SW480 (cell line): ENCODE measurements at regions not wholly inside any gene's neighbourhood (a gene's known extent, or its start where the extent isn't known, plus 50 kb on each side); places are given as distances from the start of the nearest gene placed in this dataset.

ENCODE experiments used
- DNase-seq: peaks from one replicate; pipeline ENCODE4 v3.0.0-alpha.2; 2016; ENCODE audit warnings: low spot score

DNA sequence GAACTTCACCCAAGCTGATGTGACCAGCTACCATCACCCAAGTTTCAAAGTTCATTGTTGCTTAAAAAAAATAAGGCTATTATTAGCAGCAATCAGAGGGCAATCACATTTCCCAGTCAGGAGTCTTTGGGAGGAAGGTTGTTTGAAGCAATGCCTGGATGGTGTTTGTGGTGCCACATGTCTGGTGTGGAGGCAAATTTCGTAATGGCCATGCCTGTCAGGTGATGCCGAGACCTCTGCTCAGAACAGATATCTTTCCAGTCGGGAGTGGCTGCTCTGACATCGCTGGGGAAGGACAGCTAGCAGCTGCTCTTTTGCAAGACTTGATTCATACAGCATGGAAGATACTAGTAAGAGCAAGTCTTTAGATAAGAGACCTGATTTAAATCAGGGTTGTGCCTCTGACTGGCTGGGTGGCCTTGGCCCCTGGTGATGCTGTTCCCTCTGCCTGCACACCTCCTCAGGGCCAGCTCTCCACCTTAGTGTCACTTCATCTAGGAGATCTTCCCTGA is 187.8 kb upstream of the JUN start:
- peak; percentile 3 for DNase-seq

DNA sequence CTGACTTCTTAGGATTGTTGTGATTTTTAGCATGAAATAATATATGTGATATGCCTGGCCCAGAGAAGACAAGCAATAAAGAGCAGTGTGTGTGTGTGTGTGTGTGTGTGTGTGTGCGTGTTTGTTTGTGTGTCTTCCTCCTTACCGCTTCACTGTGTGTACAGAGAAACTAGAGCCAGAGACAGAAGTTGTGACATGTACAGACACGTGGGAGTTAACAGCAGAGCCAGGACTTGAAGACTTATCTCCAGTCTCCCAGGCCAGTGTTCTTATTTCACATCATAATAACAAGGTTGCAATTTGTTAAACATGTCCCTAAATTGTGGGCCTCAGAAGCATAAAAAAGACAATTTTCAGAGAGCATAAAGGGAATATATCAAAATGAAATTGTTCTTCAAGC is 192.0 kb upstream of the JUN start:
- no peak for DNase-seq

DNA sequence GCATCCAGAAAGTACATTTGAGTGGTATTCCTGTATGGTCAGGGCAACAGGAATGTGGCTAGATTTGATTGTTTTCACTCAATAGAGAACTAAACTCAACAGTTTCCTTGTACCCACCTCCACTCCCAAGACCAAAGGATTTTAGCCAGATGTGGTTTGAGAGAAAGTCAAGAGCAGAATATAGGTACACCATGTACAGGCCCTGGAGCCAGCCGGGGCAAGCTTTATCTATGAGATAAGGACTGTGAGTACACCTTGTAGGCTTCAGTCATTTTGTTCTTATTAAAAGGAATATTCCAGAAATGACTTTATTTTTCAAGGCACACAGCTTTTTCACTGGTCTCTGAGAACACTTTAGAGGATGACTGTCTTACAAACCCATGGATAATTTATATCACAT is 192.4 kb upstream of the JUN start:
- DNase-seq = no peak

DNA sequence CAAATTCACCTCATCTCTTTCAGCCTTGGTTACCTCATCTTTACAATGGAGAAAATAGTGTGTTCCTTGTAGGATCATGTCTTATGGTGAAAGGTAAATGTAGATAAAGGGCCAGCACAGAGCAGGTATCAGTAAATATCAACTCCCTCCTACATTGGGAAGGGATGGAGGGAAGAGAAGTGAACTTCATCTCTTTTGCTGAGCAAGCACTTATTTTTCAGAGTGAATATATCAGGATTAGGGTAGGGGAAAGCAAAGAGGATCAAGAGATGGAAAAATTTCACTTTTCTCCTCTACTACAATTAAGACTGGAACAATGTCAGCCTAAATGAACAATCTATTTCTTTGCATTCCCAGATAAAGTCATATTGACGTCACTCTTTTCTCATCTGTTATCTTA is 193.8 kb upstream of the JUN start:
- DNase-seq = no peak

DNA sequence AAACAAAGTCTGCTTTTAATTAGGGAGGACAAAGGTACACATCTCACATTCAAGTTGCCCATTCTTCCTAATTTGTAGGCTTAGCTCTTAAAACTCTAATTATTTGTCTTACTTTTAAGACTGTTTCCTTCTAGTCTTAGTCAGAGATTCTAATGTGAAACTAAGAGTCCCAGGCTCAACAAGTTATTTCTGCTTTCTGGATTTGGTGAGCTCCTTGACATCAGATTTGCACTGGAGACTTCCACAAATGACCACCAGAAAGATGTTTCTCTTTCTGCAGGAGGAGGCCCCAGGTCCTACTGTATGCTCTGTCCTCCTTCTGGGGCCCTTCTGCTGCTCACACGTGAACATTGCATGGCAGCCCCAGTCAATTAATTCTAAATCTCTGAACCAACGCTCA is 194.2 kb upstream of the JUN start:
- DNase-seq = no peak

DNA sequence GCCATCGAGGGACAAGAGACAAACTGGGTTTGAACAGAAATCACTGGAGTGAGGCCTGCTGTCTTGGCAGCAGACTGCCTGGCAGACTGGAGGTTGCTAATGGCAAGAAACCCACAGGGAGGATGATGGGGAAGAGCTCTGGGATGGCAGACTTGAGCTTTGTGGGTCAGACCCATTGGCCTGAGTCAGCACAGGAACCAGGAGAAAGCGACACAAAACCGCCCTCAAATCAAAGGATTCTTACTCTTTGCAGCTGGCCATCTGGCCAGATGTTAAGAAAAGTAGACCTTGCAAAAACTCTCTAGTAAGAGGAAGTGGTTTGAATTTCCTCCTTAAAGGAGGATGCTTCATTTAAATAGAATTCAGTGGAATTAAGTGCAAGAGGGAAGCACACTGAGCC is 195.2 kb upstream of the JUN start:
- no peak for DNase-seq

DNA sequence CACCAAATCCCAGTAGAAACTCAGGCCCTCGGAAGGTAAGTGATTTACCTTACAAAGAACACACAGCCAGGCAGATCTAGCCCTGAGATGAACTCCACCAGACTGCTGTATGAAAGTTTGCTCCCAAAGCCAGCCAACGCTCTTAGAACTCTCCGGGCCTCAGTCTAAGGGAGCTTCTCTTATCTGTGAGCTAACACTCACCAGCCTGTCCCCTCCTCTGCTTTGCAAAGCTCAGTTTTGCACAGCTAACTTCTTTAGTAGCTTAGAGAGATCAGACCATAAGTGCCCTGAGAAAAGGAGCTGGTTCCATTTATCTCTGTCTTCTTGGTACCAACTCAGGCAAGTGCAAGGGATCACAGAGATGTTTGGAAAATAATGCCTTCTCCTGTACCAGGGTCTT is 195.8 kb upstream of the JUN start:
- DNase-seq = no peak

DNA sequence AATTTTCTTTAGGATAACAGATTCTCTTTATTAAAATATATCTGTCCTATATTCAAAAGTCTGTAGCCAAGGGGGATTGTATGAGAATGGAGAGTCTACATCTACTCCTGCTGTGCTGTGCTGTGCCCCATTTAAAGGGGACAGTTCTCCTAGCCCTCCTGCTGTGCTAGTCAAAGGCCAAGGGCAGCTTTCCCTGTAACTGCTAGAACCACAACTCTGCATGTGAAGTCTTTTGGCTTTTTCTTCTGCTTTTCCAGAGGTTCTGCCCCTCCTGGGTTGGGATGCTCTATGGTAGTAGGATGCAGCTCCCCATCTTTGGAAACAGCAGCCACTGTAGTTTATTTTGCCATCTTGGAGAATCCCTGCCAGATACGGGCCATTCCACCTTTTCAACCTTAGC is 197.5 kb upstream of the JUN start:
- no peak for DNase-seq

DNA sequence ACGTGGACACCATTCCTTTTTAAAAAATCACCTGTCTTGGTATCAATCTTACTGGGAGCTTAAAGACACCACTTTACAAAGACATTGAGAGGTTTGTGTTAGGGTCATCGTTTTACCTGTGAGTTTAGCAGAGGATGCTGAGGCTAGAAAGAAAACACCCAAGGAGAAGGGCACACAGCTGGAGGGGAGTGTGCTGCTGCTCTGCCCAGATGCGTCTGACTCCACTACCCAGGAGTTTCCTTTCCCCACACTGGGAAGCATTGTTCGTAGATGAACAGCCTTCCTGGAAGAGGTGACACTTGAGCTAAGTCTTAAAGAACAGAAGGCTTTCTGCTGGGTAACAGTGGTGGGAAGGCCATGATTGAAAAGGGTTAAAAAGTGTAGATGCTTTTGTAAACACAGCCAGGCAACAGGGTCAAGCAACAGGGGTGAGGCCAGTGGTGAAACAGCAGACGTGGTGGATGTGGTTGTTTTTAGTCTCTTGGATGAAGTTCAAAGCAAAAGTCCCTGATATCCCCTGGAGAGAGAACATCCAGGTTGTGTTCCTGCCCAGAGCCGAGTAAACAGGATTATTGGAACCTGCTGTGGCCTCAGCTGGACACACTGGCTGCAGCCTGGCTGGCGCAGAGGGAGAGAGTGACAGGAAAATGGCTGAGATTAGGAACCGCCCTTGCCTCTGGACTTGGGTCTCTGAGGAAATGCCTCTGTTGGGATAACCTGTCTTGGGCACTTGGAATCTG is 198.6 kb upstream of the JUN start:
- peak; percentile 7 for DNase-seq

DNA sequence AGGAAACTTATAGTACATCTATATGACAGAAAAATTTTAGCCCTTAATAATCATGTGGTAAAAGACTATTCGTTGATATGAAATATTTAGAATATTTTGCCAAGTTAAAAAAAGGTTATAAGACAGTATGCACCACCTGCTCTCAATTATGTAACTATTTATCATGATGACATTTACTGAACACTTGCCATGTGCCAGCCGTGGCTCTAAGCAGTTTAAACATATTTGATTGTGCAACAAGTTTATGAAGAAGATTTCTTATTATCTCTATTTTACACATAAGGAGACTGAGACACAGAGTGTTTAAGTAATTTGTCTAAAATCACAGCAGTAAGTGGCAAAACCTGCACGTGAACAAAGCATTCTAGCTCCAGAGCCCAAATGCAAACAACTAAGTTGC is 199.3 kb upstream of the JUN start:
- DNase-seq = no peak

DNA sequence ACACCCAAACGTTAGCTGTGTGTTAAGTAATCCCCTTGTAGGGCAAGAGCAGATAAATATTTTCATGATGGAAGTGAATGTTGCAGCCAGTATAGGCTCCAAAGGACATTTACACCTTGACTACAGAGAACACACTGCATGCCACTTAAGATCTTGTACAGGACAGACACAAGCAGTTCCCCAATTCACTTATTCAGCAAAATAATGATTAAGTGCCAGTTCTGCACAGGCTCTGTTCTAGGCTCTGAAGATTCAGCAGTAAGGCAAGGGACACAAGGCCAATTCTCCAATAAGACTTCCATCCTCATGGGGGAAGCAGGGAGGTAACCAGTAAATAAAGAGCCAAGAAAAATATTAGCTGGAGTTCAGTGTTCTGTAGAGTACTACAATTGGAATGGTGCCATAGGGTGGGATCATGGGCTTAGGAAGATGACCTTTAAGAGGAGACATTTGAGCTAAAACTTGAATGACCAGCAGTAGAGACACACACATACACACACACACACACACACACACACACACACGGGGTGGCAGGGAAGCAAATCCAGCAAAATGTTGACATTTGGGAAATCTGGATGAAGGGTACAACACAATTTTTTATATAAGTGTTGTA is 199.9 kb upstream of the JUN start:
- no peak for DNase-seq

DNA sequence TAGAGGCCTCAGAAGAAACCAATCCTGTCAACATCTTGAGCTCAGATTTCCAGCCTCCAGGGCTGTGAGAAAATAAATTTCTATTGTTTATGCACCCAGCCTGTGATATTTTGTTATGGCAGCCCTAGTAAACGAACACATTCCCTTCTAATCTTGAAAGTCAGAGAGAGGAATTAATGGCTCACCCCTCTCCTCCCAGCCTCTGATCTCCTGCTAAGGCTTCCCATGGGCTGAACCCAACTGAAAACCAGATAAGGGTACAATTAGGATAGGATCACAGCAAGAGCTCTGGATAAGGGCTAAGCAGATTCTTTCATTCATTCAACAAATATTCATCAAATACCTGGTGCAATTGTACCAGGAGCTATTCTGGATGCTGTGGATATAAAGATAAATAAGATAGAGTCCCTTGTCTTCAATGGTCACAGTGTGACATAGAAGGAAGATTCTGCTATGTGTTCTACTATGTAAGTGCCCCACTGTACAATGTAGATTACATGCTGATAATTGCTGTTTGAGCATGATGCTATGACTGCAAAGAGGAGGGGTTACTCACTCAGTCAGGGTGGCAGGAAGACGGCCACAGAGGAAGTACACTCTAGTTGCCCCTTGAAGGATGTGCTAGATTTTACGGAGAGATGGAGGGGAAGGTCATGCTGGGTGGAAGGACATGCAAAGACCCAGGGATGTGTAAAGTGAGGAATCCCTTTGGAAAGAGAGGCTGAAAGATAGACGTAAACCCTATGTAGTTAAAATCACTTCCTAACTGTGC is 203.3 kb upstream of the JUN start:
- no peak for DNase-seq

DNA sequence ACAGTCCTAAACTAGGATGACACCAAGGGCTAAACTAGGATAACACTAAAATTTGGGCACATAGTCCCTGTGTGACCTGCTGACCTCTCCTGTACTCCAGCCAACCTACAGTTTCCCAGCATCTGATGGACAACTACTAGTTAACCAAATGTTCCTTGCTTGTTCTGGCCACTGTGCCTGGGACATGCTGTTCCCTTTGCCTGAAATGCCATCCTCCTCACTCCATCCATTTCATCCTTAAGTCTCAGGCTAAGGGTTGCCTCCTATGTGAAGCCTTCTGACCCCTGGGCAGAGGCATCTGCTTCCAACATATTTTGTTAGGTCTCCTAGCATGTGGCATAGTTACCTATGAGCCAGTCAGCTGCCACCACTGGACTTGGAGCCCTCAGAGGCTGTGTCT is 204.9 kb upstream of the JUN start:
- DNase-seq = no peak

DNA sequence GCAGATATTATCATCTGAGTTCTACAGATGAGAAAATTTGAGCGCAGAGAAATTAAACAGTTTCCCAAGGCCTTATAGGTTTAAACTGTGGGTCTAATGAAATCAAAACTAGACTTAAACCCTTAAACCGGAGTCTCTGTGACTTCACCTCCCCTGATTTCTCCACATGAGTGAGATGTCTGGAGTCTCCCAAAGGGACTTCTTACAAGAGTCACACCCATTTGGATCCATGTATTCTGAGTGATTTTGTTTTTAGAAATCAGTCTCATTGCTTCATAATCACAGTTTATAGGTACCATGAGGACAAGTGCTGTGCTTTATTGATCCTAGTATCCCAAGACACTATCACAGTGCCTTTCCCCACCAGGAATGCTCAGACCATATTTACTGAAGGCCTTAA is 206.0 kb upstream of the JUN start:
- DNase-seq = no peak

DNA sequence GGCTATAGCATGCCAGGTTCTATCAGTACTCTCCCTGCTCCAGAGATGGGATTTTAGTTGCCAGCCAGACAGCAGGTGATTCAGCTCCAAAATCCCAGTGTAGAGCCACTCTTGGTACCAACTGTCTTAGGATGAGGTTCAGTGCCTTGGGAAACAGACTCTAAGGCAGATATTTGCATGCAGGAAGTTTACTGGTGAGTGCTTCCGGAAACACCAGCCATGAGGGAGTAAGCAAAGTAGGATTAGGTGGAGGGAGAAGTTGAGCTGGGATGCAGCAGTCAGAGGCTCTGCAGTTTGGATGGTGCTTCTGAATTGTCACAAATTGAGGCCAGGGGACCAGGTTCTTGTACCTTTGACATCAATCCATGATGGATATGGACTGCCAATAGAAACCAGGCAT is 207.5 kb upstream of the JUN start:
- no peak for DNase-seq

DNA sequence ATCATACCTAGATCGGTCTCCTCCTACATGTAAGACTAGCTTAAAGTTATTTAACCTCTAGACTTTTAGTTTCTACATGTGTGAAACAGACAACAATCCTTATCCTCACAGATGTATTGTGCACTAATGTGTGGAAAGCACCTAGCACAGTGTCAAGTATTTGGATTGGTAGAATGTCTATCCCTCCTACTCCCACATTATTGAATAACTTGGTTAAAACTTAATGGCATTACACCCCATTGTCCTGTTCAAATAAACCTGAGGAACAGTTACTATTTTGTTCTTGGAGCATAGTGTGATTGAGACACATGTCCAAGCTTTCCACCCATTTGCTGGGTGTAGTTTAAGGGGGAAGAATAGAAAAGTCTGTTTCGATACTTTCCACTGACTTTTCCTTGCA is 208.8 kb upstream of the JUN start:
- no peak for DNase-seq

DNA sequence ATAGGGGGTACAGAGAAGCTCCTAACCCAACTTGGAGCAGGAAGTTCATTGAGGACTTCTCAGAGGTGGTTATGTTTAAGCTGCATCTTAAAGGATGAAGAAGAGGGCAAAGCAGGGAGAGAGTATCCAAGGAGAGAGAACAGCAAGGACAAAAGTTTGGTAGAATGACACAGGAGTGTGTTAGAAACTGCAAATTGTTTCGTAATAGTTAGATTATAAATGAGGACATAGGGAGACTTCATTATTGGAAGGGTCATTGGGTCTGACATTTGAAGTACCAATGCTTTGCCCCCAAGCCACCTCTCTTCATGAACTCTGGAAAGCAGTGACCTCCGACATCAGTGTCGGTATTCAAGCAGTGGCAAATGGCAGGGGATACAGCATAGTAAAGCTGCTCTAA is 209.6 kb upstream of the JUN start:
- DNase-seq = no peak

DNA sequence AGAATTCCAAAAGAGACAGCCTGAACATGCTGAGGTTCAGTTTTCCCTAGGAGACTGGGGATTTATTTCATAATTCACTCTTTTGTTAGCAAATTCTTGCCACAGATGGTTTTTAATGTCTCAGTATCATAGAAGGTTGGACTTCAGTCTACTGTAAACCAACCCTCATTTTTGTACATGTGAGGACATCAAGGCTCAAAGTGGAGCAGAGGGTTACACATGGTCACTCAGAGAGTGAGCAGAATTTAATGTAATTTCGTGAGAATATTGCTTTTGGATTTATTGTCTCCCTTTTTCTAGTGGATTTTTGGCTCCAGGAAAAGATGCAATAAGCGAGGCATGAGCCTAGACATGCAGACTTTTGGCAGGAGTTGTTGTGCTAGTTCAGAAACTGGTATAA is 210.8 kb upstream of the JUN start:
- DNase-seq = no peak

DNA sequence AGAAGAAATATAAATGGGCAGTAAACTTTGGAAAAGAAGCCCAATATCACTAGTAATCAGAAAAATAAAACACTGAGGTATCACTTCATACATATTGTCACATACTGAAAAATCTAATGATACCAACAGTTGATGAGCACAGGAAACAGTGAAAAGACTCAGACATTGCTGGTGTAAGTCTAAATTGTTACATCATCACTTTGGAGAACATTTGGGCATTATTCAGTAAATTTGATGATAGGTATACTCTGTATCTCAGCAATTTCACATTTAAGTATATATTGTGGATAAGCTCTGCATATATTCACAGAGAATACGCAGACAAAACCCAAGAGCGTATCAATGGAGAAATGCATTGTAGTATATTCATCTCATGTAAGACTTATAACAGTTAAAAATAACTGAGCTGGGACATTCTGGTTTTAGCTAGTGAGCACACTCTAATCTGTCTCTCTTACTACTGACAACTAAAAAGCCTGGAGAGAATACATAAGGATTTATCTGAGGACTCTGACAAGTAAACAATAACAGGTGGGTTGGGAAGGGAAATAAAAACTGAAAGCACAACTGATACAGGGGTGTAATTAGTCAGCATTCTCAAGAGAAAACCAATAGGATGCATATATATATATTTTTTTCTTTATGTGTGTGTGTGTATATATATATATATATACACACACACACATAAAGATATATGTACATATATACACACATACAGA is 212.7 kb upstream of the JUN start:
- DNase-seq = no peak

DNA sequence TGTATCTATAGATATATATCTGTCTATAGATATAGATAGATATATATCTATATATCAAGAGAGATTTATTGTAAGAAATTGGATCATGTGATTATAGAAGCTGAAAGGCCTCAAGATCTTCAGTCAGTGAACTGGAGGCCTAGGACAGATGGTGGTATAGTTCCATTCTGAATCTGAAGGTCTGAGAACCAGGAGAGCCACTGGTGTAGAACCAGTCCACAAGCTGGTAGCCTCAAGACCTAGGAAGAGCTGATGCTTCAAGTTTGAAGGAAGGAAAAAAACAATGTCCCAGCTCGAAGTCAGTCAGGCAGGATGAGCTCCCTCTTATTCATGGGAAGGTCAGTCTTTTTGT is 213.2 kb upstream of the JUN start:
- DNase-seq = no peak

DNA sequence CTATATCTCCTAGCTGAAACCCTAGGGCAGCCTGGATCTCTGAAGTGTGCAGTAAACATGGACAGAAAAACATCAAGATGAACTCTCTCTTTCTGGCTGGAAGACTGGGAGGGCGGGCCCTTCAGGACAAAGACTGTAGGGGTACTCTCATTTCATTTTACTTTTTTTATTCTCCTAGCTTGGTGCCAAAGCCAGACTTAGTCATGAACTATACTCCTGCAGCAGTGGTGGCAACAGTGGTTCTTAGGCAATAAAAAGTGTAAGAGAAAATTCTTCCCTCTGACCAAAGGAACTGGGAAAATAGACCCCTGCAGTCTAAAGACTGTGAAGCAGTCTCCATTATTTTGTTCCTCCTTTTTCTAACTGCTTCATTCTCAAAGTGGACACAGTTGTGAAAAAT is 213.8 kb upstream of the JUN start:
- no peak for DNase-seq

DNA sequence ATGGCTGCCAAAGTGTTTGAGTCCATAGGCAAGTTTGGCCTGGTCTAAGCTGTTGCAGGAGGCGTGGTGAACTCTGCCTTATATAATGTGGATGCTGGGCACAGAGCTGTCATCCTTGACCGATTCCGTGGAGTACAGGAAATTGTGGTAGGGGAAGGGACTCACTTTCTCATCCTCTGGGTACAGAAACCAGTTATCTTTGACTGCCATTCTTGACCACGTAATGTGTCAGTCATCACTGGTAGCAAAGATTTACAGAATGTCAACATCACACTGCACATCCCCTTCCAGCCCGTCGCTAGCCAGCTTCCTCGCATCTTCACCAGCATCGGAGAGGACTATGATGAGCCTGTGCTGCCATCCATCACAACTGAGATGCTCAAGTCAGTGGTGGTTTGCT is 215.8 kb upstream of the JUN start:
- no peak for DNase-seq

DNA sequence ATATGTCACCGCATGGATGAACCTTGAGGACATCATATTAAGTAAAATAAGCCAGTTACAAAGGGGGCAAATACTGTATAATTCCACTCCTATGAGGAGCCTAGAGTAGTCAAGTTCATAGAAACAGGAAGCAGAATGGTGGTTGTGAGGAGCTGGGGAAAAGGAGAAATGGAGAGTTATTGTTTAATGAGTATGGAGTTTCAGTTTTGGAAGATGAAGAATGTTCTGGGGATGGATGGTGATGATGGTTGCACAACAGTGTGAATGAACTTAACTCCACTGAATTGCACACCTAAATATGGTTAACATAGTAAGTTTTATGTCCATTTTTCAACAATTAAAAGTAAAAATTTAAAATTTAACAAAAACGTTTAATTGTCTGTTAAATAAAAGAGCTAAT is 220.9 kb upstream of the JUN start:
- DNase-seq = no peak
